H9 (cell line): ENCODE measurements at regions not wholly inside any gene's neighbourhood (a gene's known extent, or its start where the extent isn't known, plus 50 kb on each side); places are given as distances from the start of the nearest gene placed in this dataset.

Experiments
- DNase-seq: peaks from one replicate; pipeline ENCODE4 v3.0.0-alpha.2; 2017
- H2AFZ ChIP-seq: one replicate; pipeline ENCODE4 v1.6.1; 2013; ENCODE audit warnings: mild to moderate bottlenecking, low read length, control low read depth, moderate library complexity
- H2AK5ac ChIP-seq: 2 replicates; pipeline ENCODE4 v1.6.1; 2013; ENCODE audit warnings: low read length, control low read depth, mixed read lengths; ENCODE audit not compliant: insufficient read length
- H2BK120ac ChIP-seq: one replicate; pipeline ENCODE4 v1.6.1; 2013; ENCODE audit warnings: low read depth, mild to moderate bottlenecking, low read length, control low read depth, inconsistent platforms; ENCODE audit not compliant: poor library complexity, severe bottlenecking
- H2BK12ac ChIP-seq: 2 replicates; pipeline ENCODE4 v1.6.1; 2013; ENCODE audit warnings: low read length, control low read depth, mixed read lengths, low read depth; ENCODE audit not compliant: insufficient read length
- H2BK15ac ChIP-seq: 2 replicates; pipeline ENCODE4 v1.6.1; 2013; ENCODE audit warnings: low read depth, low read length, control low read depth
- H2BK20ac ChIP-seq: one replicate; pipeline ENCODE4 v1.6.1; 2013; ENCODE audit warnings: low read depth, mild to moderate bottlenecking, low read length, control low read depth, inconsistent platforms; ENCODE audit not compliant: poor library complexity, severe bottlenecking
- H2BK5ac ChIP-seq: 2 replicates; pipeline ENCODE4 v1.6.1; 2013; ENCODE audit warnings: low read length, control low read depth, mixed read lengths; ENCODE audit not compliant: insufficient read length
- H3K14ac ChIP-seq: 2 replicates; pipeline ENCODE4 v1.6.1; 2013; ENCODE audit warnings: low read length, control low read depth; ENCODE audit not compliant: insufficient read depth
- H3K18ac ChIP-seq: 2 replicates; pipeline ENCODE4 v1.6.1; 2013; ENCODE audit warnings: low read depth, mild to moderate bottlenecking, mixed read lengths, low read length, control low read depth; ENCODE audit not compliant: insufficient read length
- H3K23ac ChIP-seq: 2 replicates; pipeline ENCODE4 v1.6.1; 2013; ENCODE audit warnings: low read length, control low read depth, mixed read lengths, low read depth; ENCODE audit not compliant: insufficient read length
- H3K23me2 ChIP-seq: 2 replicates; pipeline ENCODE4 v1.6.1; 2013; ENCODE audit warnings: low read depth, mild to moderate bottlenecking, mixed read lengths, low read length, control low read depth; ENCODE audit not compliant: insufficient read length, poor library complexity, severe bottlenecking
- H3K27ac ChIP-seq: 2 replicates; pipeline ENCODE4 v1.5.1; 2013; ENCODE audit warnings: low read length, control low read depth, mixed read lengths, low read depth; ENCODE audit not compliant: insufficient read length
- H3K27me3 ChIP-seq: 2 replicates; pipeline ENCODE4 v1.6.1; 2013; ENCODE audit warnings: low read length, control low read depth, inconsistent platforms; ENCODE audit not compliant: insufficient read depth
- H3K4ac ChIP-seq: 2 replicates; pipeline ENCODE4 v1.6.1; 2013; ENCODE audit warnings: low read depth, mild to moderate bottlenecking, control low read depth, inconsistent platforms, low read length, moderate library complexity
- H3K4me1 ChIP-seq: 2 replicates; pipeline ENCODE4 v1.6.1; 2013; ENCODE audit warnings: low read length, control low read depth, inconsistent platforms; ENCODE audit not compliant: insufficient read depth
- H3K4me2 ChIP-seq: 2 replicates; pipeline ENCODE4 v1.6.1; 2013; ENCODE audit warnings: low read length, control low read depth, mixed read lengths; ENCODE audit not compliant: insufficient read length, insufficient read depth
- H3K56ac ChIP-seq: 2 replicates; pipeline ENCODE4 v1.6.1; 2013; ENCODE audit warnings: low read depth, mild to moderate bottlenecking, mixed read lengths, low read length, control low read depth; ENCODE audit not compliant: insufficient read length
- H3K79me1 ChIP-seq: 2 replicates; pipeline ENCODE4 v1.6.1; 2013; ENCODE audit warnings: low read depth, mild to moderate bottlenecking, moderate library complexity, low read length, control low read depth, inconsistent platforms; ENCODE audit not compliant: insufficient read depth, poor library complexity, severe bottlenecking
- H3K79me2 ChIP-seq: 2 replicates; pipeline ENCODE4 v1.6.1; 2013; ENCODE audit warnings: low read length, control low read depth, inconsistent platforms; ENCODE audit not compliant: insufficient read depth
- H3K9ac ChIP-seq: 2 replicates; pipeline ENCODE4 v1.6.1; 2013; ENCODE audit warnings: low read length, control low read depth, mixed read lengths; ENCODE audit not compliant: insufficient read length; ENCODE audit errors: extremely low read depth
- H3K9me3 ChIP-seq: one replicate; pipeline ENCODE4 v1.6.1; 2013; ENCODE audit warnings: low read depth, low read length, inconsistent platforms; ENCODE audit not compliant: control insufficient read depth
- H3T11ph ChIP-seq: one replicate; pipeline ENCODE4 v1.6.1; 2013; ENCODE audit warnings: mild to moderate bottlenecking, low read length, control low read depth, inconsistent platforms
- H4K20me1 ChIP-seq: one replicate; pipeline ENCODE4 v1.6.1; 2013; ENCODE audit not compliant: control insufficient read depth, insufficient read length, insufficient read depth
- H4K5ac ChIP-seq: 2 replicates; pipeline ENCODE4 v1.6.1; 2013; ENCODE audit warnings: low read depth, mild to moderate bottlenecking, mixed read lengths, low read length, control low read depth; ENCODE audit not compliant: insufficient read length
- H4K8ac ChIP-seq: replicated peaks from 2 replicates; pipeline ENCODE4 v1.6.1; 2013; ENCODE audit warnings: low read length, control low read depth, mixed read lengths, low read depth; ENCODE audit not compliant: insufficient read length
- H4K91ac ChIP-seq: 2 replicates; pipeline ENCODE4 v1.6.1; 2013; ENCODE audit warnings: low read depth, mild to moderate bottlenecking, moderate library complexity, mixed read lengths, low read length, control low read depth; ENCODE audit not compliant: insufficient read length
- H3K27ac Mint-ChIP-seq, 3 experiments: 2 replicates in 2 of 3; 3 replicates in 1 of 3; pipeline ENCODE4 v1.8.0; 2020 to 2021; ENCODE audit warnings: mixed read lengths in 3 of 3, mild to moderate bottlenecking in 1 of 3, moderate library complexity in 1 of 3
- H3K27me3 Mint-ChIP-seq: 2 replicates; pipeline ENCODE4 v1.8.0; 2021; ENCODE audit warnings: low read depth, mild to moderate bottlenecking, moderate library complexity, mixed read lengths
- H3K36me3 Mint-ChIP-seq, 3 experiments: 2 replicates in 2 of 3; 3 replicates in 1 of 3; pipeline ENCODE4 v1.8.0; 2020 to 2021; ENCODE audit warnings: low read depth in 3 of 3, mixed read lengths in 3 of 3; ENCODE audit not compliant: insufficient read depth in 1 of 3
- H3K4me1 Mint-ChIP-seq, 2 experiments: 2 replicates each; pipeline ENCODE4 v1.8.0; 2020; ENCODE audit warnings: mixed read lengths in 2 of 2
- H3K4me3 Mint-ChIP-seq, 2 experiments: 2 replicates in 1 of 2; 3 replicates in 1 of 2; pipeline ENCODE4 v1.8.0; 2020 to 2021; ENCODE audit warnings: mild to moderate bottlenecking in 2 of 2, mixed read lengths in 2 of 2, moderate library complexity in 1 of 2
- H3K9me3 Mint-ChIP-seq, 2 experiments: 2 replicates in 1 of 2; 3 replicates in 1 of 2; pipeline ENCODE4 v1.8.0; 2020; ENCODE audit warnings: mild to moderate bottlenecking in 2 of 2, mixed read lengths in 2 of 2, moderate library complexity in 1 of 2
- CTCF ChIP-seq: fragments of 200-600 bp; sonication (generic); conservative IDR thresholded peaks from 3 replicates; pipeline ENCODE4 v1.8.0; 2021; ENCODE audit warnings: antibody characterized with exemption, mild to moderate bottlenecking
- WGBS: extraction: QIAGEN DNeasy Blood & Tissue Kit; methylation state at CpG from one replicate; pipeline ENCODE4 v1.1.7; 2013; ENCODE audit warnings: missing lambda C conversion rate, low lambda C conversion rate, mixed read lengths; ENCODE audit not compliant: insufficient read length; ENCODE audit errors: extremely low coverage; 5-methylcytosine and 5-hydroxymethylcytosine counted together

GRCh38 chr7:68679459-68680234 is 918.6 kb upstream of the AUTS2 start:
- H3K9me3 Mint-ChIP-seq = peaks cover 0 to 3% of the 10 kb centered on the region in 2 experiments; a peak in 2 of 5 replicates
- H3K27me3 Mint-ChIP-seq = no peaks in the 10 kb centered on the region
- Histone ChIP-seq H3K79me2 (peaks cover 3% of the 10 kb centered on the region; the same call in 1 of the 2 replicates), H3K23ac (no peak overlapping the region), H2AFZ (no peak overlapping the region), H2BK5ac (no peak overlapping the region), H3K4ac (no peak overlapping the region), H3K79me1 (no peaks in the 10 kb centered on the region), H3K23me2 (no peaks in the 10 kb centered on the region), H4K5ac (no peak overlapping the region), H3K4me1 (peaks cover 2% of the 10 kb centered on the region), H3K9me3 (no peaks in the 10 kb centered on the region), H3K14ac (no peak overlapping the region), H2BK20ac (no peak overlapping the region), H4K91ac (no peak overlapping the region), H3K27ac (no peak overlapping the region), H3T11ph (no peak overlapping the region), H2BK15ac (no peak overlapping the region), H4K8ac (no peak overlapping the region), H2AK5ac (no peak overlapping the region), H3K9ac (no peak overlapping the region), H3K4me2 (no peak overlapping the region), H2BK12ac (no peak overlapping the region), H3K56ac (no peak overlapping the region), H2BK120ac (no peak overlapping the region), H3K27me3 (no peaks in the 10 kb centered on the region), H4K20me1 (no peaks in the 10 kb centered on the region), H3K18ac (no peak overlapping the region)
- H3K4me1 Mint-ChIP-seq = peaks cover 17% of the 10 kb centered on the region in 2 experiments
- DNase-seq = no peak
- no CpG with 5 or more reads among the region's 7 CpGs for WGBS
- H3K27ac Mint-ChIP-seq = no peak overlapping the region
- H3K36me3 Mint-ChIP-seq = no peaks in the 10 kb centered on the region
- H3K4me3 Mint-ChIP-seq = no peak overlapping the region
- TF ChIP-seq CTCF = no peak
